NCI-H460 (cell line): ENCODE measurements at regions not wholly inside any gene's neighbourhood (a gene's known extent, or its start where the extent isn't known, plus 50 kb on each side); places are given as distances from the start of the nearest gene placed in this dataset.

Source experiments
- DNase-seq: peaks from one replicate; pipeline ENCODE4 v3.0.0-alpha.2; 2016; ENCODE audit warnings: low read depth; ENCODE audit errors: extremely low read depth

DNA sequence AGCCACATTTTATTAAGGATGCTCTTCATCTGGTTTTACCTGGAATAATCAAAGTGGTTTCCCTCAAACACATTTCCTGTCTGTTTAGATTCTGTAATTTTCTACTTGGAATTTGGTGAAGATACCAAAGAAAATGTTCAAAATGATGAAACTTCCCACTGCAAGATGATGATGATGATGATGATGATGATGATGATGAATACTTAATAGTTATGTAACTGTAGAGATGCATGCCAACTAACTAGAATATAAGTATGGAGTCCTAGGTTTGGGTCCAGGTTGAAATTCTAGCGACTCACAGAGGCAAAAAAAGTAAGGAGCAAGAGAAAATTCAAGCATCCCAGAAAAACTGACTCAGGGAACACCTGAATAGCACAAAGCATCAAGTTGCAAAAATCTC is 104.0 kb upstream of the KIAA1217 start:
- no peak for DNase-seq

DNA sequence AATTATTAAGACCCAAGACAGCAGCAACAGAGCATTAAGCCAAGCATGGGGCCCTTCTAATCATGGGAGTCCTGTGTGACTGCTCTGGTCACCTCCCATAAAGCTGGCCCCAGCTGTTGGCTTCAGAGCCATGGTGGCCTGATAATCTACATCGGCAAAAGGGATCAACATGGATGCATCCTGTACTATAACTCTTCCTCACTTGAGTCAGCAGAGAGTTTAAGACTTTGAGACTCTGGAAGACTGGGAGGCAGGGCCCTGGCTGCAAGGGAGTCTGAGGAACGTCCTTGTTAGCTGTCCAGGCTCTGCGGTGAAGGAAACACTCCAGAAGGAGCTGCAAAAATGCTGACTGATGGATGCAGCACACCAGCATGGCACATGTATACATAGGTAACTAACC is 95.0 kb upstream of the KIAA1217 start:
- no peak for DNase-seq

DNA sequence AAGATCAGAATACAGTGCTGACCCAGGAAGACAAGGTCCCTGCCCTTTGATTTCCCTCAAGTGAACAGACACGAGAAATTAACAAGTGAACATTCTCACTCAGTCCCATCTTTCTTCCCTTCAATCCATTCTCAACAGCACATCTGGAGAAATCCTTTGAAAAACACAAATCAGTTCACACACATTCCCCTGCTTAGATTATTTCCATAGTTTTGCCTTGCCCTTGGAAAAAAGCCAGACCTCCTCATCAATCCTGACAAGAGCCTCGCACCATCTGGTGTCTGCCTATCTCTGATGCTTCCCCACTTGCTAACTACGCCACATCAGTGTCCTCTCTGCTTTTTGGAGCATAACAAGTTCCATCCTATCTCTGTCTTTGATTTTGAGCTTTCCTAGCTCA is 94.4 kb upstream of the KIAA1217 start:
- DNase-seq, result no peak

DNA sequence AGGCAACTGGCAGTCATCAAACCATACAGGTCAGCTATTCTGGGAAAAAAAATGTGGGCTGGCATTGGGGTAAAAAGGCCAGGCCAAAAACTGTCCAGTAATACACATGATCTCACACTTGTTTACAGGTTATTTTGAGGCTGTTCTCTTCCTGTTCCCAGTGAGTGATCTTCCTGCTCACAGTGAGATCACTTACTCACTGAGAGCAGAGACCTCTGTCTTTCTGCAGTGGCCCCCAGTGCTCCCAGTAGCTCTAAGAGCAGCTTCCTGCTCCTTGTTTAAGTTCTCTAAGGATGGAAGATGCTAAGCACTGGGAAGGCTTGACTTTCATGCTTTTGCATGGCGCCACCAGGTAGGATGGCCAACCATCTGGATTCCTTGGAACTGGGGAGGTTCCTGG is 93.5 kb upstream of the KIAA1217 start:
- DNase-seq, result no peak

DNA sequence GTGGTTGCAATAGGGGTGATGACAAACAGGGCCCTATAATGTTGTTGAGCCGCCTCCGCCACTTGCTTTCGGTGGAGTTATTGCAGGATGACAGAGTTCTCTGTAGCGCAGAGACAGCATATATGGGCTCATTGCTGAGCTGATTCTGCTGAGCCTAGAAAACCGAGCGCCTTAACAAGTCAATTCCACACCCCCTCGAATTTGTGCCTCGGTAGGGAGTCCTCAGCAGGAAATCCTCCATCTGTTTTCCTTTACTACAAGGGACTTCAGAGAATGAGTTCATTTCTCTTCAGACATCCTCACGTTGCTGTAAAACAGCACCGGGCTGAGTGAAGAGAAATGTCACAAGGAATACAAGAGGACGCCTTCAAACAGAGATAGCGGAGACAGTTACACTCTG is 90.7 kb upstream of the KIAA1217 start:
- DNase-seq, result no peak

DNA sequence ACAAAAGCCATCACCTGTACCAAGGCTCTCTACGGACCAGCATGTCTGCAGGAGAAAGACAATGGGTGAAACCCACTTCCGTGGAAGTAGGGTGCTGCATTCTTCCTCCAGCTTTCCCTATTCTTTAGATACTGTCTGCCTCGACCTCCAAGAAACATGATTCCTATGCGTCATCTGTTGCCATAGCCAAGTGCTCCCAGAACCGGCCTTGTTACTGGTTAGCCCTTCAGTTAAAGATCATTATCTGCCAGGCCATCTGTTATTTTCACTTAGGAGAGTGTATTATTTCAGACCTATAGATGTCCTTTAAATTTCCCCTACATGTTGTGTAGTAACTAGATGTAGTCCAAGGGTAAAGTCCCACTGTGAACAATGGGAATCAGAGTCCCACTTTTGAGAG is 89.0 kb upstream of the KIAA1217 start:
- DNase-seq, result no peak

GRCh38 chr10:24120646-24121045 is 88.3 kb upstream of the KIAA1217 start:
- DNase-seq, result no peak

GRCh38 chr10:24127516-24127915 is 81.4 kb upstream of the KIAA1217 start:
- DNase-seq, result no peak

- no peak for DNase-seq
These were observed 80.7 kb upstream of the KIAA1217 start for GRCh38 chr10:24128066-24128730.

- DNase-seq, result no peak
These were observed 76.2 kb upstream of the KIAA1217 start for GRCh38 chr10:24132741-24133140.

- DNase-seq, result no peak
These were observed 75.1 kb upstream of the KIAA1217 start for GRCh38 chr10:24133835-24134234.

DNA sequence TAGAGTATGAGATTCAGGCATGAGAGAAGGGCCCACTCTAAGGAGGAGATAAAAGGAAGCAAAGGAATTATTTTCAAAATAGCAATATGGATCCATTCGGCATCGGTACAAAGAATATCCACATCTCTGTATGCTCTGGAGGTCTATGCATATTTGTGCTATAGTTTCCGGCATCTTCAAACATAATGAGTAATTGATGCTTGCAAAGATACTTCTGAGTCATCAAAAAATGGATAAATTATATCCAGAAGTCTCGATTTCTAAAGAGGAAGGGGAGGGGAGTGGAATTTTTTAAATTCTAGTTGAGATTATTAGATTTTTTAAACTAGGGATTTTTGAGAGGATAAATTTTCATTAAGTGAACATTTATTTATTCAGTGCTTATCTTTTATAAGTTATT is 72.9 kb upstream of the KIAA1217 start:
- DNase-seq, result no peak

GRCh38 chr10:24147321-24147720 is 61.6 kb upstream of the KIAA1217 start:
- no peak for DNase-seq

DNA sequence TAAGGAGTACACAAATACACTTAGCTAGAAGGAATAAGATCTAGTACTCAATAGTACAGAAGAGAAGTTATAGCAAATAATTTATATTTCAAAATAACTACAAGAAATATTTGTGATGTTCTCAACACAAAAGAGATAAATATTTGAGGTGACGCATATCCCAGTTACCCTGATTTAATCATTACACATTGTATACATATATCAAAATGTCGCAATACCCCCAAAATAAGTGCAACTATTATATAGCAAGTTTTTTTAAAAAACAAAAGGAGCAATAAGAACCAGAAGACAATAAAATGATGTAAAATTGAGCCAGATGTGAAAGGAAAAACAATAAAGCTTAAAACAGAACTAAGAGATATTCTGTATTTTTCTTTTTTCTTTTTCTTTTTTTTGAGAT is 59.3 kb upstream of the KIAA1217 start:
- DNase-seq, result no peak

- no peak for DNase-seq
These were observed 58.1 kb upstream of the KIAA1217 start for GRCh38 chr10:24150853-24151252.

DNA sequence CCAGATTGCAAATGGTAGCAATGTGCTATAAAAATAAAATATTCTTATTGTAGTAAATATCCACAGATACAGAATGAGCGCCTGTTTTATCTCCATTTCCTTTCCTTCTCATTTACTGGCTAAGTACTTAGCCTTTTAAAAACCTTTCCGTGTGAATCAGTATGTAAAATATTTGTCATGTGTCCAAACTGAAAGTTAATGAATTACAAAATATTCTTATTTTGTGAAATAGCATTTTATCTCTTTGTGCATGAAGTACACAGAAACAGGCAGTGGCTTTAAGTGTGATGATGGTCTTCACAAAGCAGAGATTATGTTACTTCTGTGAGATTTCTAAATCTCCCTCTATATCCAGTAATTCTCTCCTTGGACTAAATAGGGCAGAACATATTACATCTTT is 56.7 kb upstream of the KIAA1217 start:
- no peak for DNase-seq

DNA sequence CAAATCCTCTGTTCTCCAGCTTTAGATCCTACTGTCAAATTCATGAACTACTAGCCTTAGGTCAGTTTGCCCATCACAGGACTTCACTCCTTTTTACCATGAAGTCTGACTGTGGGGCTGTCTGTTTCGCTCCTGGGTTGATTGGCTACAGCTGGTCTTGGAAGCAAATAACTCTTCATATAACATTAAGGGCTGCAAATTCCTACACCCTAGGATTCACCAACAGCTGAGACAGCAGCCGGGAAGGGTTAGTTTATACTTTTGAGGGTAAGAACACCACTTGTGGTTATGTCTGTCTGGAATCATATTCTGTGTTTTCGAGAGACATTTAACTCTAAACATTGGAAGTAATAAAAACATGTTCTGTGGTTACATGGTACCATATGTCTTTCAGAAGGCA is 55.9 kb upstream of the KIAA1217 start:
- no peak for DNase-seq

GRCh38 chr10:24153537-24153936 is 55.4 kb upstream of the KIAA1217 start:
- no peak for DNase-seq

- DNase-seq, result no peak
These were observed 52.3 kb upstream of the KIAA1217 start for GRCh38 chr10:24156686-24157085.

GRCh38 chr10:24157567-24157966 is 51.4 kb upstream of the KIAA1217 start:
- DNase-seq, result no peak
